ENCODE measurements at regions not wholly inside any gene's neighbourhood (a gene's known extent, or its start where the extent isn't known, plus 50 kb on each side); places are given as distances from the start of the nearest gene placed in this dataset.

DNA sequence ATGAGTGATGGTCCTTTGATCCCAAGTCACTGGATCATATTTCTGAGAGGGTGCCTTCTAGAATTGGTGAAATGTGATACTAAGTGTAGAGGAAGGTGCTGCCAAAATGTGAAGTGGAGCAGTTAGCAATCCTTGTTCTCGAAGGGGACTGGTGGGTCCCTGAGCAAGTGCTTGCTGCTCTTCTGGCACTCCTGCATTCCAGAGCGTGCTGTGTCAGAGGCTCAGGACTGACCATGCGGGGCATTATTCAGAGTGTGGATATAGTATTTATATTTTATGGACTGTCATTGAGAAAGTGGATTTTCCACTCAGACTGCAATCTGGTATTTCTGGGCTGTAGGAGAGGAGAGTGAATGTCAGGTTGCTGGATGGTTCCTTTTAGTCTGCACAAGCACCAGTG, 152.6 kb upstream of the KL start:
- CTCF ChIA-PET (ENCODE audit: unreplicated experiment): no interaction called here

DNA sequence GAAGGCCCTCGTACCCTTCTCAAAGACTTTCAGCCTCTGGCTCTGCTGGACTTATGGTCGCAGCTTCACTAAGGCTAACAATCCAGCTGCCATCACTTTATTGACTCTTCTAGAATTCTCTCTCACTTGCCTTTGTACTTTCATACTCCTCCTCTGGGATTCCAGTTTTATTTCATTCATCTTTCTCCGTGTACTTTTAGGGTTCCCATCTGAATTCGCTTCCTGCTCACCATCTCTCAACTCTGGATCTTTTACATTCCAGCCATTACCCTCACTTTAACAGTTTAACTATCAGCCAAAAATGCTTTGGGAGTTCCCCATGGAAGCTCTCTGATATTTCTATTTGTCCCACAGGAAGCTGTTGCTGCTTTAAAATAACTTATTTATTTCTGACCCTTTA, 149.3 kb upstream of the KL start:
- no peak for DNase-seq (ENCODE audit: low spot score)
- TF ChIP-seq CTCF (conservative IDR thresholded peaks at IDR 0.05; ENCODE audit: low read length): no peak
- TF ChIP-seq EZH2phosphoT487 (IDR thresholded peaks at IDR 0.05; ENCODE audit: borderline replicate concordance, low read depth, low read length): no peak
- ChIA-PET CTCF (ENCODE audit: unreplicated experiment) (no interaction called here), POLR2A (no interaction called here)
- Histone ChIP-seq H3K4me2 (ENCODE audit: low read length) (no peak overlapping the region), H3K9me2 (ENCODE audit: insufficient read depth, low read length) (no peaks in the 10 kb centered on the region), H3K79me2 (ENCODE audit: insufficient read depth, low read depth, low read length) (no peaks in the 10 kb centered on the region), H3K4me3 (ENCODE audit: low read depth, low read length, poor library complexity, severe bottlenecking) (no peak overlapping the region), H3K27ac (ENCODE audit: low read depth, low read length, poor library complexity, severe bottlenecking) (no peak overlapping the region), H2AFZ (ENCODE audit: low read length) (no peak overlapping the region), H3K9me3 (ENCODE audit: low read length) (no peaks in the 10 kb centered on the region), H3K4me1 (ENCODE audit: insufficient read depth, low read length, poor library complexity, severe bottlenecking) (no peaks in the 10 kb centered on the region), H4K20me1 (ENCODE audit: insufficient read depth, low read length) (no peaks in the 10 kb centered on the region), H3K36me3 (ENCODE audit: insufficient read depth, low read length) (no peaks in the 10 kb centered on the region)
- intact Hi-C loops (cut with micrococcal nuclease; ENCODE audit: unreplicated experiment): no loop called here
- BruUV-seq (replicated peaks): no TSS peak

More for the DNA sequence above, 152.6 kb upstream of the KL start:
- TF ChIP-seq EZH2phosphoT487 (IDR thresholded peaks at IDR 0.05; ENCODE audit: borderline replicate concordance, low read depth, low read length): no peak
- no peak for TF ChIP-seq CTCF (conservative IDR thresholded peaks at IDR 0.05; ENCODE audit: low read length)
- intact Hi-C loops (cut with micrococcal nuclease; ENCODE audit: unreplicated experiment): no loop called here
- Histone ChIP-seq H4K20me1 (ENCODE audit: insufficient read depth, low read length) (no peaks in the 10 kb centered on the region), H3K4me1 (ENCODE audit: insufficient read depth, low read length, poor library complexity, severe bottlenecking) (no peaks in the 10 kb centered on the region), H3K4me2 (ENCODE audit: low read length) (no peak overlapping the region), H3K9me2 (ENCODE audit: insufficient read depth, low read length) (no peaks in the 10 kb centered on the region), H2AFZ (ENCODE audit: low read length) (no peak overlapping the region), H3K27ac (ENCODE audit: low read depth, low read length, poor library complexity, severe bottlenecking) (no peak overlapping the region), H3K9me3 (ENCODE audit: low read length) (no peaks in the 10 kb centered on the region), H3K36me3 (ENCODE audit: insufficient read depth, low read length) (no peaks in the 10 kb centered on the region), H3K79me2 (ENCODE audit: insufficient read depth, low read depth, low read length) (no peaks in the 10 kb centered on the region), H3K4me3 (ENCODE audit: low read depth, low read length, poor library complexity, severe bottlenecking) (no peak overlapping the region)
- BruUV-seq (replicated peaks): no TSS peak
- POLR2A ChIA-PET: no interaction called here
- no peak for DNase-seq (ENCODE audit: low spot score)

DNA sequence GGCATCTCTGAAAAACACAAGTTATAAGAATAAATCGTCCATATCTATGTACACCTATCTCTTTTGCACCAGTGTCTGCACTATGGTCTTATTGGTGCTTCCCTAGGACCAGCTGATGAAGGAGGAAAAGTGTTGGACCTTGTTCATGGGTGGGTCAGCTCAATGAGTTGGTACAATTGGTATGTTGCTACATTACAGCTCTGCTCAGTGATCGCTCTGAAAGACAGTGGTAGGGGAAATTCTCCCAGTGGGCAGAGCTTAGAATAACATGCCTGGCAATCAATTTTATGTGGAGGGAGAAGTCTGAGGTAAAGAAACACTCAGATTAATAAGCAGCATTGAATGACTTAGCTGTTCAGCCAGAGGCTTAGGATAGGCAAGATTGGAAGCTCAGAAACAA, 138.7 kb upstream of the KL start:
- H3K4me3 ChIP-seq (ENCODE audit: low read depth, low read length, poor library complexity, severe bottlenecking): no peak overlapping the region
- no peaks in the 10 kb centered on the region for H3K9me2 ChIP-seq (ENCODE audit: insufficient read depth, low read length)
- no peaks in the 10 kb centered on the region for H3K79me2 ChIP-seq (ENCODE audit: insufficient read depth, low read depth, low read length)
- ChIA-PET POLR2A (no interaction called here), CTCF (ENCODE audit: unreplicated experiment) (no interaction called here)
- H3K4me1 ChIP-seq (ENCODE audit: insufficient read depth, low read length, poor library complexity, severe bottlenecking): no peaks in the 10 kb centered on the region
- no peak for TF ChIP-seq EZH2phosphoT487 (IDR thresholded peaks at IDR 0.05; ENCODE audit: borderline replicate concordance, low read depth, low read length)
- no peaks in the 10 kb centered on the region for H4K20me1 ChIP-seq (ENCODE audit: insufficient read depth, low read length)
- DNase-seq (ENCODE audit: low spot score): no peak
- no peaks in the 10 kb centered on the region for H3K9me3 ChIP-seq (ENCODE audit: low read length)
- no peak overlapping the region for H3K27ac ChIP-seq (ENCODE audit: low read depth, low read length, poor library complexity, severe bottlenecking)
- no TSS peak for BruUV-seq (replicated peaks)
- intact Hi-C loops (cut with micrococcal nuclease; ENCODE audit: unreplicated experiment): no loop called here
- H3K4me2 ChIP-seq (ENCODE audit: low read length): no peak overlapping the region
- H2AFZ ChIP-seq (ENCODE audit: low read length): no peak overlapping the region
- H3K36me3 ChIP-seq (ENCODE audit: insufficient read depth, low read length): no peaks in the 10 kb centered on the region

Measured in OCI-LY7 (cell line).